HepG2 (cell line): ENCODE measurements at regions not wholly inside any gene's neighbourhood (a gene's known extent, or its start where the extent isn't known, plus 50 kb on each side); places are given as distances from the start of the nearest gene placed in this dataset.

Experiments
- ATAC-seq: fragments of 200-7000 bp; cut with Tn5 transposase; 3 replicates; pipeline ENCODE4 v1.9.1; 2020; ENCODE audit warnings: mild to moderate bottlenecking, moderate library complexity
- BruUV-seq: library from RNA; stranded (reverse); fragments of 400-500 nt; replicated peaks from 2 replicates; lab custom pipeline; 2021; lab: Mats Ljungman, UMichigan
- CTCF ChIA-PET: fragments of 300-600 bp; formaldehyde crosslinking; extraction: SDS; loops from one replicate; lab custom pipeline; 2021; ENCODE audit warnings: low total read pairs, inconsistent platforms, low intra/inter-chr PET ratio; lab: Yijun Ruan, JAX
- POLR2A ChIA-PET: fragments of 350-600 bp; sonication (Branson Sonifier 250); formaldehyde crosslinking; loops from one replicate; lab custom pipeline; 2020; ENCODE audit warnings: antibody characterized with exemption, inconsistent platforms; lab: Yijun Ruan, JAX
- DNase-seq: peaks from one replicate; pipeline ENCODE4 v3.0.0-alpha.2; 2015; ENCODE audit warnings: low spot score
- FAIRE-seq: peaks from 3 replicates; lab custom pipeline; 2011; peaks lifted over from hg19 to GRCh38; lab: Jason Lieb, UNC
- H2AFZ ChIP-seq: one replicate; pipeline ENCODE4 v1.6.1; 2011; ENCODE audit warnings: low read length, inconsistent platforms
- H3K27ac ChIP-seq: fragments of 300-600 bp; 3 replicates; pipeline ENCODE4 v1.8.0; 2011; ENCODE audit warnings: mixed run types, mild to moderate bottlenecking, mixed read lengths, low read length, inconsistent platforms; ENCODE audit not compliant: insufficient read depth; ENCODE audit errors: extremely low read length
- H3K27me3 ChIP-seq, 2 experiments: fragments of 200-600 bp in 1 of 2; 2 replicates in 1 of 2; 3 replicates in 1 of 2; pipeline versions ENCODE4 v1.6.0 to v1.8.0; 2011; ENCODE audit warnings: low read length in 2 of 2, mild to moderate bottlenecking in 2 of 2, moderate library complexity in 2 of 2, inconsistent platforms in 1 of 2; ENCODE audit not compliant: insufficient read depth in 2 of 2, control insufficient read depth in 1 of 2
- H3K36me3 ChIP-seq, 2 experiments: fragments of 200-600 bp in 1 of 2; replicated peaks in 1 of 2; 2 replicates in 1 of 2; 3 replicates in 1 of 2; pipeline versions ENCODE4 v1.5.1 to v1.8.0; 2011; ENCODE audit warnings: low read length in 2 of 2, inconsistent platforms in 1 of 2; ENCODE audit not compliant: insufficient read depth in 2 of 2, control insufficient read depth in 1 of 2
- H3K4me1 ChIP-seq: 2 replicates; pipeline ENCODE4 v1.5.1; 2012; ENCODE audit warnings: low read length, inconsistent platforms; ENCODE audit not compliant: insufficient read depth
- H3K4me2 ChIP-seq: 2 replicates; pipeline ENCODE4 v1.6.0; 2011; ENCODE audit warnings: low read depth, low read length, inconsistent platforms
- H3K4me3 ChIP-seq, 3 experiments: fragments of 200-600 bp in 1 of 3; sonication (generic), shearing (Covaris generic) in 1 of 3; replicated peaks in 1 of 3; 2 replicates each; pipeline ENCODE4 v1.5.1; 2011 to 2016; ENCODE audit warnings: low read length in 3 of 3, inconsistent platforms in 2 of 3, low read depth in 2 of 3, mild to moderate bottlenecking in 2 of 3, control low read depth in 1 of 3, mixed read lengths in 1 of 3; ENCODE audit not compliant: insufficient read depth in 1 of 3
- H3K79me2 ChIP-seq: one replicate; pipeline ENCODE4 v1.6.1; 2011; ENCODE audit warnings: low read length, inconsistent platforms; ENCODE audit not compliant: insufficient read depth
- H3K9ac ChIP-seq: 2 replicates; pipeline ENCODE4 v1.6.0; 2011; ENCODE audit warnings: mild to moderate bottlenecking, low read depth, low read length, inconsistent platforms; ENCODE audit not compliant: insufficient read depth
- H3K9me3 ChIP-seq: 2 replicates; pipeline ENCODE4 v1.5.1; 2012; ENCODE audit warnings: mild to moderate bottlenecking, low read length
- H4K20me1 ChIP-seq: 2 replicates; pipeline ENCODE4 v1.6.0; 2011; ENCODE audit warnings: inconsistent platforms, mild to moderate bottlenecking, low read length, moderate library complexity; ENCODE audit not compliant: insufficient read depth
- ETV5 ChIP-seq: IDR thresholded peaks from 2 replicates; pipeline ENCODE4 v1.6.1; 2018; ENCODE audit warnings: missing biosample characterization, missing genetic modification reagents, inconsistent platforms, borderline replicate concordance
- RARG ChIP-seq: sonication (generic); formaldehyde crosslinking; IDR thresholded peaks from 2 replicates; pipeline ENCODE4 v1.4.0; 2020; ENCODE audit warnings: low read depth, mild to moderate bottlenecking, missing genetic modification reagents
- ZBTB8A ChIP-seq: sonication (generic); formaldehyde crosslinking; IDR thresholded peaks from 2 replicates; pipeline ENCODE4 v1.4.0; 2020; ENCODE audit warnings: mild to moderate bottlenecking, low read depth, missing genetic modification reagents, borderline replicate concordance
- ZNF720 ChIP-seq: sonication (generic); formaldehyde crosslinking; IDR thresholded peaks from 2 replicates; pipeline ENCODE4 v1.4.0; 2020; ENCODE audit warnings: missing genetic modification reagents
- WGBS: methylation state at CpG from one replicate; pipeline ENCODE4 v1.1.6; 2017; ENCODE audit warnings: low lambda C conversion rate; 5-methylcytosine and 5-hydroxymethylcytosine counted together
- in situ Hi-C: cut with HindIII; loops from 2 replicates; pipeline ENCODE4 v1.10.0; 2017; ENCODE audit warnings: low pct_unique_long_range_greater_than_20kb; ENCODE audit not compliant: extremely low pct_ligation_motif_present
- intact Hi-C: fragments of 100-400 bp; cut with micrococcal nuclease; formaldehyde crosslinking; loops from one replicate; pipeline ENCODE4 v1.10.0; 2022; ENCODE audit not compliant: unreplicated experiment

DNA sequence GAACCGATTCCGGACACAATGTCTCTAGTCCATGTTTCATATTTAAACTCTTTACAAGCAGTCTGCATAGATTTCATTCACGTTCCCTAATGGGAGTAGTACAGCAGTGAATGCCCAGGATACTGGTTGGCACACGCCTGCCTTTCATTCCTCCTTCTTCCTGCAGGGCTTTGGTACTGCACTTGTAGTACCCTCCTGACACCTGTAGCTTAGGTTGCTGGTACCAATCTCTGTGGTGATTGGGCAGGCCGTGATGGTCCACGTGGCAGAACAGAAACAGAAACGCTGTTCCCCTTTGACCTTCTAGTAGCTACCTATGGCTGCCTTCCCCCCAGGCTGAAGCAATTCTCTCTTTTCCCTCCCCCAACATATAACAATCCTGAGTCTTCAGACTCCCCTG lies 107.3 kb upstream of the MEGF10 start:
- H3K9me3 ChIP-seq, result no peaks in the 10 kb centered on the region
- intact Hi-C loops (no loop called here), in situ Hi-C loops (no loop called here)
- ChIA-PET POLR2A (no interaction called here), CTCF (no interaction called here)
- no peaks in the 10 kb centered on the region for H3K79me2 ChIP-seq
- H3K4me3 ChIP-seq, result no peak overlapping the region
- H3K27me3 ChIP-seq, result no peaks in the 10 kb centered on the region
- WGBS, result 11% methylated on average over 4 of the region's 7 CpGs
- no peak for FAIRE-seq
- no peak overlapping the region for H3K9ac ChIP-seq
- H3K36me3 ChIP-seq, result no peaks in the 10 kb centered on the region
- H2AFZ ChIP-seq, result no peak overlapping the region
- no peak for ATAC-seq
- H3K4me1 ChIP-seq, result no peaks in the 10 kb centered on the region
- TF ChIP-seq RARG (CRISPR knock-in tag) (no peak), ZBTB8A (CRISPR knock-in tag) (no peak)
- no peaks in the 10 kb centered on the region for H4K20me1 ChIP-seq
- no peak for DNase-seq
- H3K4me2 ChIP-seq, result no peak overlapping the region
- no peak overlapping the region for H3K27ac ChIP-seq
- BruUV-seq, result no TSS peak

DNA sequence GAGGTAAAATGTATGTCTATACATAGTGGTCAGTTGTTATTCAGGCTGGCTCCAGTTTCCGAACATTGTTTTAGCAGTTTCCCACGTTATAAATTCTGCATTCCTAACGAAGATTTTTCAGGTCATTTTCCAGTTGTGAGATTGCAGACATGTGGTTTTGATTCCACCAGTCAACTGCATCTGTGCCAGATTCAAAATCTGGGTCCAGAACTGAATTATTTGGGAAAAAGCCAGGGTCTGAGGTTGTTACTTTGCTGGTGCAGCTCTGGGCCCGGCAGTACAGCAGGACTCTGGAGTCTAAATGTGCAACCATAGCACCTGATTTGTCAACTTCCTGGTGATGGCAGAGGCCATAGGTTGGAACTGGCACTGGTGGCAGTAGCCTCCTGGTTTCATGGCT lies 105.7 kb upstream of the MEGF10 start:
- no peak for DNase-seq
- TF ChIP-seq ETV5 (CRISPR knock-in tag) (no peak), ZNF720 (no peak)
- Histone ChIP-seq H3K27me3 (no peaks in the 10 kb centered on the region; a peak in 1 of 5 replicates), H3K36me3 (no peaks in the 10 kb centered on the region), H3K4me1 (no peaks in the 10 kb centered on the region), H2AFZ (no peak overlapping the region), H3K9ac (no peak overlapping the region), H4K20me1 (no peaks in the 10 kb centered on the region), H3K4me3 (no peak overlapping the region), H3K9me3 (no peaks in the 10 kb centered on the region), H3K79me2 (no peaks in the 10 kb centered on the region), H3K4me2 (no peak overlapping the region), H3K27ac (no peak overlapping the region)
- 22% methylated on average over 4 of the region's 4 CpGs for WGBS
- in situ Hi-C loops, result no loop called here
- ChIA-PET CTCF (no interaction called here), POLR2A (no interaction called here)
- no peak for ATAC-seq
- FAIRE-seq, result no peak
- BruUV-seq, result no TSS peak
- intact Hi-C loops, result no loop called here
